Stimulated activated CD8-positive, alpha-beta memory T cell treated with anti-CD3 and anti-CD28 coated beads, Interleukin-4, amount 100 ng/mL, for 48 hours (primary cell): ENCODE measurements at regions not wholly inside any gene's neighbourhood (a gene's known extent, or its start where the extent isn't known, plus 50 kb on each side); places are given as distances from the start of the nearest gene placed in this dataset.

Experiments used
- DNase-seq: peaks from one replicate; pipeline ENCODE4 v3.0.0-alpha.2; 2020

DNA sequence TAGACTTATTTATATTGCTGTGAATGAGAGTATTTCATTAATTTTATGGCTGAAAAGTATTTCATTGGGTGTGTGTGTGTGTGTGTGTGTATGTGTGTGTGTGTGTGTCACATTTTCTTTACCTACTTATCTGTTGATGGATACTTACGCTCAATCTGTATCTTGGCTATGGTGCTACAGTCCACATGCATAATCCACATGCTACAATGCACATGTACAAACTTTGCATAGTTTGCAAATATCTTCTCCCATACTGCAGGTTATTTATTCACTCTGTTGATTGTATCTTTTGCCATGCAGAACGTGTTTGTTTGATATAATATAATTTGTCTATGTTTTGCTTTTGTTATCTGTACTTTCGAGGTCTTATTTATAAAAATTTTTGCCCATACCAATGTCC is 167.8 kb downstream of the RAB28 start:
- no peak for DNase-seq

DNA sequence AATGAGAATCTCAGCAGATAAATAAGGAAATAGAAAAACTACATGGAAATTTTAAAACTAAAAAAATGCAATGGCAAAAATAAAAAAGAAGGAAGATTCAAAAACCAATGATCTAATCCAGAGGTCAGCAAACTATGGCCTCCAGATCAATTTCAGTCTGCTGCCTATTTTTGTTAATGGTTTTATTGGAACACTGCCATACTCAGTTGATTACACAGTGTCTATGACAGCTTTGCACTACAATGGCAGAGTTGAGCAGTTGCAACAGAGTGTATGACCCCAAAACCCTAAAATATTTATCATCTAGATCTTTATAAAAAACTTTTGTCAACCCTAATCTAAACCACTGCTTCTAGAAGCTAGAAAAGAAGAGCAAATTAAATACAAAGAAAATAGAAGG is 170.3 kb downstream of the RAB28 start:
- DNase-seq = no peak

DNA sequence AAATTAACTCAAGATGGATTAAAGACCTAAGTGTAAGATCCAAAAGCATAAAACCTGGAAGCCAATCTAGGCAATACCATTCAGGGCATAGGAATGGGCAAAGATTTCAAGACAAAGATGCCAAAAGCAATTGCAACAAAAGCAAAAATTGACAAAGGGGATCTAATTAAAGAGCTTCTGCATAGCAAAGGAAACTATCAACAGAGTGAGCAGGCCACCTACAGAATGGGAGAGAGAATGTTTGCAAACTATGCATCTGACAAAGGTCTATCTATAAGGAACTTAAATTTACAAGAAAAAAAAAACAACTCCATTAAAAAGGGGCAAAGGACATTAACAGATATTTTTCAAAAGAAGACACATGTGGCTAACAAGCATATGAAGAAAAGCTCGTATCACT is 171.9 kb downstream of the RAB28 start:
- no peak for DNase-seq

GRCh38 chr4:13309751-13310150 is 174.4 kb downstream of the RAB28 start:
- DNase-seq = no peak

- no peak for DNase-seq
Measured at GRCh38 chr4:13306356-13306755, 177.8 kb downstream of the RAB28 start.

DNA sequence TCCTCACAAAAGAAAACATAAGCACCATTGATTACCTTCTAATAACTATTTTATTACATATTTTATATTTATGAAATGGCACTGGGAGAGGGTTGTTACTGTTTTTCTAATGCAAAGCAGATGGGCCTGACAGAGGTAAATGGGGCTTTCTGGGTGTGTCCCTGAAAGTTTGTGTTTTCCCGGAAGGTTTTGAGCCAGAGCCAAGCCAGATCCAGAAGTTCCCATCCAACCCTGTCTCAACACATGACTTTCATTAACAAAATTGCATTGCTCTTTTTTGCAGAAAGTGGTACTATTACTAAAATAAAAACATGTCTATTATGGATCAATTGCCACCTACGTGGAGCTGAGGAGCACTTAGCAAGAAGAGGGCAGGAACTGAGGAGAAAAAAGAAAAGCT is 181.3 kb downstream of the RAB28 start:
- no peak for DNase-seq

DNA sequence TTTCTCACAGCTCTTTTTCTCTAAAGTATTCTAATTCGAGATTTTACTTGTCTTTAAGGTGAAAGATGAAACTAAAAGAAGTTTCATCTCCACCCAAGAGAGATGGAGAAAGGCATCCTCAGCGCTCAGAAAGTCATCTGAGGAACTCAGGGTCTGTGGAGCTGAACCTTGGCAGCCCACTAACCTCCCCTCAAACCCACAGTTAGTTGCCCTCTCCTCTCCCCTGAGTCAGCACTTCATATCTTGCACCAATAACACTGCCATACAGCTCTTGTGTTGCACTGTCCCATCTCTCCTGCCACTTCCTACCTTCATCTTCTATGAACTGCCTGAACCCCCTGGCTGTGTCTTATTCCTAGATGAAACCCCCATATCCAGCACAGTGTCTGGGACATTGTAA is 184.8 kb downstream of the RAB28 start:
- no peak for DNase-seq

DNA sequence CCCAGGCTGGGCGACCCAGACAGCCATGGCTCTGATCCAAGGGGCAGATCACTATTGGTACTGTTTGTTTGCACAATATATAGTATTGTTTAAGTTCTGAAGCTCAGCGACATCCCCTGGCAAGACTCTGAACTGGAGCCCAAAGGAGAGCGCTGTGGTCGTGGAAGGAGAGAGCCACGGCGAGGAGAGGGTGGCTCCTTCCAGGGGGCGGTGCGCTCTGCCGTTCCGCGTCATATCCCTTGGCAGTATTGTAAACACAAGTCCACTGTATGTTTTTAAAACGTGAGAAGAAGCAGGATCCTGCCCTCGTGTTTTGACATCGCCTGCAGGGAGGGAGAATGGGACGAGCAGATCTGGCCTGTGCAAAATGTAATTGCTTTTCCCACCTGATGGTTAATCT is 185.5 kb downstream of the RAB28 start:
- DNase-seq = no peak

- DNase-seq = no peak
Measured at GRCh38 chr4:13296986-13297385, 187.2 kb downstream of the RAB28 start.

DNA sequence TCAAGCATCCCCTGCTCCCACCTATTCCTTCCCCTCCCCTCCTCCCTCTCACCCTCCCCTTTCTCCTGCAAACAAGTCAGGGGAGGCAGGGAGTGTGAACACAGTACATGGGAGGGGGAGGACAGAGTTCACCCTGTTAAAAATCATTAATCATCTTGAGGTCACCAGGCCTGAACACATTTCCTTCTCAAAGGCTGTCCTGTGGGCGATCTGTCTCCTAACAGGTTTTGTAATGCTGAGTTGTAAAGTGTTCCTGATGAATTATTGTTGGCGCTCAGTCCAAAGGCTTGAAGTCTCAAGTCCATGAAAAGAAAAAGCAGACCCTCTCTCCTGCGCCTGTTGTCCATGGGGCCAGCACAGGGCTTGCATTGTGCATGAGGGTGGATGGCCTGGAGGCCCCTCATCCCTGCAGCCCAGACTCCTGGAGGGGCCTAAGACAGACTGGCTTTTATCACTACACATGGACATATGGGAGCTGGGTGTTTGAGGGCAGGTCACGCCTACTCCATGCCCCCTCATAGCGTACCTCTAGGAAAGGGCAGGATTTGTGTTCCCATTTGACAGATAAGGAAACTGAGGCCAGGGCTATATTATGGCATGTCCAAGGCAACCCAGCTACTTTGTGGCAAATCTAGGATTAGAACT is 189.1 kb downstream of the RAB28 start:
- DNase-seq = no peak

DNA sequence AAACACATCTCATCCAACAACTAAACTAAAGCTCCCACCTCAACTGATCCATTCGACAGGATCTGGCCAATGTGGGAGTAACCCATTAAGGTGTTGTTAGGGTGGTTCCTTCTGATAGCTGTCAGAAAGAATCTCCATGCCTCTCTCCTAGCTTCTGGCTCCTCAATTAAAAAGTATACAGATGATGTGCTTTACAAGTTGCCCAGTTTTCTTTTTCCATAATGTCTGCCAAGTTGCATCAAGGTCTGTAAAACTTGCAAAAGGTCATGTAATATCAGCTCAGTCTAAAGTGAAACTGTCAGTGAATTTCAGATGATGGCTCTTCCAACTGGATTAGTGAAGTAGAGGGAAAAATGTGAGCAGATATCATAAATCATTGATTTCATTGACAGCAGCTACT is 191.8 kb downstream of the RAB28 start:
- no peak for DNase-seq

- no peak for DNase-seq
Measured at GRCh38 chr4:13289391-13289790, 194.7 kb downstream of the RAB28 start.

GRCh38 chr4:13285336-13285735 is 198.8 kb downstream of the RAB28 start:
- DNase-seq = no peak

GRCh38 chr4:13284932-13285331 is 199.2 kb downstream of the RAB28 start:
- no peak for DNase-seq

GRCh38 chr4:13276357-13276756 is 207.8 kb downstream of the RAB28 start:
- DNase-seq = no peak

DNA sequence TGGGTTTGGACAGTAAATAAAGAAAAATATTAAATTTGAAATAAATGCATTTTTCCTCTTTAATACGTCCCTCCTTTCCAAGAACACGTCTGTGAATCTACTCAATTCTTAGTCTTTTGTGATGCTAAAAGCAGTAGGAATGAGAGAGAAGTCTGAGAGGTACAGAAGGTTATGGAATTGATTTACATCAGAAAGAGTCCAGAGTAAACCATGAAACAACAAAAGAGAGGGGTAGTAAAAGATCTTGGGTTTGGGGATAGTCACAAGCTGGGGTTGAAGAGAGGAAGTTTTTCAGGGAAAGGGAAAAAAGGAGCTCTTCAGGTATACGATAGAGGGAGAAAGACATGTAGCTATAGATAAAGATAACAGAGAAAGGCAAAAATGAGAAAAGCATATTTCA is 215.4 kb downstream of the RAB28 start:
- DNase-seq = no peak

- no peak for DNase-seq
Measured at GRCh38 chr4:13268165-13268564, 216.0 kb downstream of the RAB28 start.

DNA sequence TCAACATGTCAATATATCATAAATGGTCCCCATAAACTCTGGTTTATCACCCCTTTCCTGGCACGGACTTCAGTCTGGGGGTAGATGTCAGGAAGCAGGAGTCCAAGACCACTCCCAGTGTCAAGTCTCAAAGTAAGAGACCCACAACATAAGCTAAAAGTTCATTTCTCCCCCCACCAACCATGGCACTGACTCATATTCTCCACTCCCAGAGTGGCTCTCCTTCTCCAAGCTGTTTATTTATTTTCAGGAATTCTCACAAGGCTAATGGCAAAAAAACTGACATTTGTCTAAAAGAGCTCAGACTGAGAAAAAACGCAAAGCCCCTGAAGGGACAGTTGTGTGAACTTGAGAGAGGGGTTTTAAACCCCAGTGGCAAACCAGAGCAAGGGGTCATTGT is 217.0 kb downstream of the RAB28 start:
- DNase-seq = no peak

- DNase-seq = no peak
Measured at GRCh38 chr4:13266687-13267086, 217.5 kb downstream of the RAB28 start.

- no peak for DNase-seq
Measured at GRCh38 chr4:13263967-13264525, 220.1 kb downstream of the RAB28 start.

GRCh38 chr4:13262816-13263215 is 221.3 kb downstream of the RAB28 start:
- DNase-seq = no peak

- no peak for DNase-seq
Measured at GRCh38 chr4:13261486-13262257, 222.5 kb downstream of the RAB28 start.

DNA sequence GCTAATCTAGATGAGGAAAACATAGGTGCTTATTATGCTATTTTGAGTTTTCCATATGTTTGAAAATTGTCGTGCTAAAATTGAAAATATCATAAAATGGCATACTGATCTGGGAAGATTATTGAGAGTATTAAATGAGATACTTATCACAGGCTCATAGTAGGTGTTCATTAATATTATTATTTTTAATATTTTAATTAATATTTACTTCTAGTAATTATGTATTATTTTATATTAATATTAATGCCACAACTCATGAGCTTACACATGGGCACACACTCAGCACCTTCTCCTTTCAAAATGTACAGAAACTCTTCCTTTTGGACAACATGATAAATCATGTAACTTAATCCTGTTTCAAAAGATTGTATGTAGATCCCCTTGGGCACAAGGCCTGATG is 223.6 kb downstream of the RAB28 start:
- DNase-seq = no peak

GRCh38 chr4:13250263-13250662 is 233.9 kb downstream of the RAB28 start:
- no peak for DNase-seq
